Stimulated activated CD4-positive, alpha-beta T cell treated with anti-CD3 and anti-CD28 coated beads, Interleukin-1b, Interleukin-23, amount 100 ng/mL, for 1 hour (primary cell): ENCODE measurements at regions not wholly inside any gene's neighbourhood (a gene's known extent, or its start where the extent isn't known, plus 50 kb on each side); places are given as distances from the start of the nearest gene placed in this dataset.

Experiments
- DNase-seq, 2 donors: peaks; one replicate each; pipeline ENCODE4 v3.0.0-alpha.2; 2020; ENCODE audit warnings: low read depth in 2 of 2

DNA sequence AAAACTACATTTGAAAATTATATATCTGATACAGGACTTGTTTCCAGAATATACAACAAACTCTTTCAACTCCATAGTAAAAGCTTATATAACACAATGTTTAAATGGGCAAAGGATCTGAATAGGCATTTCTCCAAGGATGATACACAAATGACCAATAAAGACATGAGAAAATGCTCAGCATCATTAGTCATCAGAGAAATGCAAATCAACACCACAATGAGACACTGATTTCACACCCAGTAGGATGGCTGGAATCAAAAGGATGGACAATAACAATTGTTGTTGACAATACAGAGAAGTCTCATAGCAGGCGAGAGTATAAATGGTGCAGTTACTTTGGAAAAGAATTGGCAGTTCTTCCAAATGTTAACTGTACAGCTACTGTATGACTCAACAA is 394.9 kb downstream of the BCL11B start:
- DNase-seq: no peak

DNA sequence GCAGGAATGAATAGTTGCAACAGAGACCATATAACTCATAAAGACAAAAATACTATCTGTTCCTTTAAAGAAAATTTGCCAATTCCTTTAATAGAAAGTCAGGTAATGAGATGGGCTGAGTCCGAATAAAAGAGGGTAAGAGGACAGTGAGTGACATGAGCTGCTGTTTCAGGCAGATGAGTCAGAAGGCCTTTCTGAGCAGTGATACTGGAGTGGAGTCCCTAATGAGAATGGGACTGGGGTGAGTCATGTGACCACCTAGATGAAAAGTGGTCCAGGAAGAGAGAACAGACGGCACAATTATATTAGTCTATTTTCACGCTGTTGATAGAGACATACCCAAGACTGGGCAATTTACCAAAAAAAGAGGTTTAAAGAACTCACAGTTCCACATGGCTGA is 393.7 kb downstream of the BCL11B start:
- DNase-seq: no peak

DNA sequence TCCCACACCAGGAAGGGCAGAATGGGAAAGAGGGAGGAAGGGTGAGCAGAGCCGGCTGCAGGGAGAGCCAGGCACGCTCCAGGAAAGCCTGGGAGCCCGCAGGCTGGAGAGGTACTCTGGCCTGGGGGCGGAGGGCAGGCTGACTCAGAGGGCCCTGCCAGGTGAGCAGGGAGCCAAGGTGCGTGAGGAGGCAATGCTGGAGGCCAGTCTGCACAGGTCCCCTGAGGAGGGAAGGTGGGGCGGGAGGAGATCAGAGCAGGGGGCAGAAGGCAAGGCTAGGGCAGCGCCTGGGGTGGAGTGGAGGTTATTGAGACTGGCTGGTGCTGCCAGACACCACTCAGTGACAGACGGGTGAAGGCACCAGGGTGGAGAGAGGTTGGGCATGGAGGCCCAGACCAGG is 385.0 kb downstream of the BCL11B start:
- no peak for DNase-seq

DNA sequence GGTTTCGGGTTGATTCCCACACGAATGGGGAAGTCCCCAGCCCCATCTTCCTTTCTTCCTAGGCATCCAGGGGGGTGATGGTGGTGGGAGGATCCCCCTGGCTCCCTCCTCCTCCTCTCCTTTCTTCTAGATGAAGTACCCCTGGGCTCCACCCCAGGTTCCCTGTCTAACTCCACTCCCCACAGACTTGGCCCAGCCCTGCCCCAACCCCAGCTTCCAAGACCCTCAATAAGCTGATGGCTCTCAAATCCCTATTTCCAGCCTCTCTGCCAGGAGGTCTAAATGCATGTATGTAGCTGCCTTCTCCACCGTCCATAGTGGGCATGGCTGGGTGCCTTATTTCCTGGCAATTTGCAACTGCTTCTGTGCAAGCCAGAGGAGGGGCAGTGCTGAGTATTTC is 383.7 kb downstream of the BCL11B start:
- no peak for DNase-seq

DNA sequence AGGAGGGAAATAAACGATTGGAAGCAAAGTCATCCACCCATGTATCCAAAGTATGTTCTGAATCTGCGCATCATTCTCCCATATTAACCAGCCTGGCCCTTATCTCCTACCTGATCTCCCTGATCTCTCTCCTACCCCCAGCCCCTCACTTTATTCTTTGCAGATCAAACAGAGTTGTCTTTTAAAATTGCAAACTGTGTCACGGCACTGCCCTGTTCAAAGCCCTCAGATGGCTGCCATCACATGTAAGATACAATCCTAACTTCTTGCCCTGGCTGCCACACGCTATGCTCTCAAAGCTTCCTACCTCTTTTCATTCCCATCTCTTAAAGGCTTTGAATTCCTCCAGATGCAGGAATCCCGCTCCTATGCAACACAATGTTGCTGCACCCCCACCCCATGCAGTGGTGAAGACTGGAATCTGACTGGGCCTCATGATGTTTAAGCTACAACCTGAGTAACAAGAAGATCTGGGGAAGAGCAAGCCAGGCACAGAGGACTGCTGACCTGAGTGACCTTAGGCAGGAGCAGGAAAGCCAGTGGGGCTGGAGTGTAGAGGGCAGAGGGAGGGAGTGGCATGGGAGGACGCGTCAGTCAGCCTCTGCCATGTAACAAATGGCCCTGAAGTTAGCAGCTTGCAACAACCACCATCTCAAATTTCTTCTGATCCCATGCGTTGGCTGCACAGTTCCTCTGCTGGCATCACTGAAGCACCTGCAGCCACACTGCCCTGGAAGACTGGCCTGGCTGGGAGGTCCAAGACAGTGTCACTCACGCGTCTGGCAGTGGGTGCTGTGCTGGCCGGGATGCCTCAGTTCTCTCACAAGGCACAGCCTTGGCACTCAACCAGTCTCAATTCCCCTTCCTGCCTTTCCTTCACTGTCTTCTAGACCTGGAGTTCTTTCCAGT is 382.8 kb downstream of the BCL11B start:
- no peak for DNase-seq

DNA sequence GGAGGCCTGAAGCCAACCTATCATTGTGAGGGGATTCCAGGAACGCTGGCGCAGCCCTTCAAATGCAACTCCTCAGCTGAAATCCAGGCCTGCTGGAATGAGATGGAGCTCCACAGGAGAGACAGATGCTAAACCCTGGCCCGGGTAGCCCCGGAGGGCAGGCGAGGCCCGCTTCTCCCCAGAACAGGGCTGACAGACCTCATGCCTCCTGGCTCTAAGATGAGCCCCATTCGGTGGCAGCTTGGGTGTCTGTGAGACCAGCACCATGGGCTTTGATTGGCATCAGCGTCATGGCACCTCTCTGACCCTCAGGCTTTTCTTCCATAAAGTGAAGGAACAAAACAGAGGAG is 382.2 kb downstream of the BCL11B start:
- no peak for DNase-seq

DNA sequence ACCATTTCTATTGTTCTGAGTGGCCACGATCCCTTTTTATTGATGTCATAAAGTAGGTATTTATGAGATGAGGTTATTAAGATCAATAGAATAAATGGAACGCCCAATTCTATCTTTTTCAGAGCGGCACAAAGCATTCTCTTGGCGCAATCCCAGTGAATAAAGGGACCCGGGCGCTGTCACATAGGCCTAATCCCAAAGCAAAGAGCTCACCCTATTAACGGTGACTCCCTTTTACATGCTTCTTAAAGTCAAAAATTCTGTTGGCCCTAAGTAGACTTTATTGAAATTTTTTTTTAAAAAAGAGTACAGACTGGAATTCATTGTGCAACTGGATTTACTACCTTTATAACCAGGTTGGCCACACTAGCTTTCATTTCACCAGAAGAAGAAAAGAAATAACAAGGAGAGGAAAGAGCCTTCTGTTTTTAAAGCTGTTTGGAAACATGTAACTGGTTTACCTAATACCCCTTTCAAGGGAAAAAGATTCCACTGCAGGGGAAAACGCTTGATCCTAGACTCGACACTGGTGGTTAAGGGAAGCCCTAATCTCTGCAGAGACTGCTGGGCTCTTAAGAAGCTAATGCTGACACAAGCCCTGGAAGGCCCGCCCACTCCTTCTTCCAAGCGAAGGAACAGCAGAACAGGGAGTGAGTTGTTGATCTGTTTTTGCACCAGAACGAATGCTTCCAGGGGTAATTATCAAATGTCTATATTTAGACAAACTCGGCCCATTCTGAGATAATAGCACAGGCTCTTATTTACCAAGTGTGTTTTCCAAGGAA is 381.2 kb downstream of the BCL11B start:
- no peak for DNase-seq

DNA sequence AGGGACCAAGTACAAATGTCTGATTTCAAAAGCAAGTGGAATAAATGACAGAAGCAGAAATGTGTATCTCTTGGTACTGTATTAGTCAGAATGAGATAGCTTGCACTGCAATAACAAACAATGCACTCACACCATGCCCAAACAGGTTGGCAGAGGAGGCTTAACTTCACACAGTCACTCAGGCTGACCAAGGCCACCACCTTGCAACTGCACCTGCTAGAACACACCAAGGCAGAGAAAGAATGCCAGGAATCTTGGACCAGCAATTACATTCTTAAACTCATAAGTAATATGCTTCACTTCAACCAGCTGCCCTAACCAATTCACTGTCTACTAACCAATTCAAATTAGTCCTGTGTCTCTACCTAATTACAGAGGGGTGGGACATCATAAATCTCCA is 378.3 kb downstream of the BCL11B start:
- DNase-seq: no peak

DNA sequence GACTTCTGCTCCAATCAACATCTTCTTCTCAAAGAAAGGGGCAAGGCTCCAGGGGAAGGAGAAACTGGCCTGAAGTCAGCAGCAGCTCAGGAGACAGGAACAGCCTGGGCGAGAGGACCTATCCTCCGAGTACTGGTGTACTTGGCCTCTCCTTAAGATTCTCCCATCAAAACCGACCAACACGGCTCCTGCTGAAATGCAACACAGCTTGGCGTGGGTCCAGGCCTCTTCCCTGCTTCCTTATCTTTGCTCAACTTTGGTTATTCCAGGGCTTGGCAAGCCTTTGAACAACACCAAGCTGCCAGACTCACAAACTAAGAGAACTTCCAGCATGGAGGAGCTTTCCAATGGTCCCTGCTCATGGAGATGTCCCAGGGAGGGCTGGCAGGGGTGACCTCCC is 377.4 kb downstream of the BCL11B start:
- DNase-seq: no peak

DNA sequence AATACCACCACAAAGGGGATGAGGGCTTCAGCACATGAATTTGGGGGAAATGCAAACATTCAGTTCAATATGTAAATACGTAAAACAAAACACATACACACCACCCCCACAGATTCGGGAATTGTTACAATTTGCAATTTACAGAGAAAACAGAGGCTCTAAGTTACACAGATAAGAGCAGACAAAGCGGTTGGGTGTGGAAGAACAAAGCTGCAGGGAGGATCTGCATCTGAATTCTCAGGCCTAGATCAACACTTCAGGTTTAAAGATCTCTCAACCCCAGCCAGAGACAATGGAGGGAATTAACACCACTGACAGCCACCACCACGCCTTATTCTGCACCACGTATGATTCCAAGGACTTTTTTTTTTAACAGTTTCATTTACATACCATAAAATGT is 375.5 kb downstream of the BCL11B start:
- DNase-seq: no peak

DNA sequence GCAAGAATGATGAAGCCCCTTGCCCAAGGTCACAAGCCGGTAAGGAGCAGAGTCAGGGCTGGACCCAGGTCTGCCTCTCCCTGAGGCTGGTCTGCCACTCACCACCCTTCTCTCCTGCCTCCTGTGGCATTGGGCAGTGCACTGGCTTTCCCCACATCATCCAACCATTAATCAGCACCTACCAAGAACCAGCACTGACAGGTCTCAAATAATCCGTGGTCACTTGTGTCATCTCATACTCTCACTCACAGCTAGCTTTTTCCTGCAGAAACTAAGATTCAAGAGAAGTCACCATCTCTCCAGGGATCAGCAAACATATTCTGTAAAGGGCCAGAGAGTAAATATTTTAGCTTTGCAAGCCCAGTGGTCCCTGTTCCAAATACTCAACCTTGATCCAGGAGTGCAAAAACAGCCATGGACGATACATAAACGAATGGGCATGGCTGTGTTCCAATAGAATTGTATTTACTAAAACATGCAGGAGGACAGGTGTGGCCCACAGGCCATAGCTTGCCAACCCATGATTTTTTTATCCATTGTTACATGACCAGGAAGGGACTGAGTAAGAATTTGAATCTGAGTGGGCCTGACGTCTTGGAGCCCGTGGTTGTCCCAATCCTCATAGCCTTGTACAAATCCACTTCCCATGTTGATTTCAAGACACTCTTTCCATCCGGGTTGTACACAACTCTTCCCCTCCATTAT is 374.2 kb downstream of the BCL11B start:
- no peak for DNase-seq

DNA sequence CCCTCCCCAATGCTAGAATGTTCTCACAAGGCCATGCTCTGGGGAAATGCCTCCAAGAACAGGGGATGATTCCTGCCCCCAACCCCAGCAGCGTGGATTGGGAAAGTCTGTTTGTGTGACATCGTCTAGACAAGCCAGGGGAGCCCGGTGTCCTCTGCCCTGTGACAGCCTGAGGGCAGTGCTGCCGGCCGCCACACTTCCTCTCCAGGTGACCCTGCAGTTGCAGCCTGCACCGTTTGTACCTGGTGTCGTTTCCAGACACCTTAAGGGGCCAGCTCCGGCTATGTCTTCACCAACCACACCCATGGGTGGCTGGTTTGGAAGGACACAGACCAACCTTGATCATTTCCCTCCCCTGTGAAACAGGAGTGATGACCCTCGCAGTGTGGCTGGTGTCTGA is 372.6 kb downstream of the BCL11B start:
- DNase-seq: no peak

DNA sequence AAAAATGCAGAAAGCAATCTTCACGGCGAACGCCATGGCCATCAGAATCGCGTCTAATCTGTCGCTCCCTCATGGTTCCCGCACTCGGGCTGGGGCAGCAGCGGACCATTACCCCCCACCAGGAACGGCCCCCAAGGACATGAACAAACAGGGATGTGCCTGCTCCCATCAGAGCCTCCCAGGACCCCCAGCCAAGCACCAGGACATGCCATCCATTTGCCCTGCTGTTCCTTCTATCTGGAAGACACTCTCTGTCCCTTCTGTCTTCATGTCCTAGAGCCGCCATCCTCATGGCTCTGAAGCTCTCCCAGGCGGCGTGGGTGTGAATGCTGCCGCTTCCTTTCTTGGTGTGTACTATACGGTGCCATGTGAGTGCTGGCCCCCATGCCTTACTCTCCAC is 371.8 kb downstream of the BCL11B start:
- DNase-seq: no peak

DNA sequence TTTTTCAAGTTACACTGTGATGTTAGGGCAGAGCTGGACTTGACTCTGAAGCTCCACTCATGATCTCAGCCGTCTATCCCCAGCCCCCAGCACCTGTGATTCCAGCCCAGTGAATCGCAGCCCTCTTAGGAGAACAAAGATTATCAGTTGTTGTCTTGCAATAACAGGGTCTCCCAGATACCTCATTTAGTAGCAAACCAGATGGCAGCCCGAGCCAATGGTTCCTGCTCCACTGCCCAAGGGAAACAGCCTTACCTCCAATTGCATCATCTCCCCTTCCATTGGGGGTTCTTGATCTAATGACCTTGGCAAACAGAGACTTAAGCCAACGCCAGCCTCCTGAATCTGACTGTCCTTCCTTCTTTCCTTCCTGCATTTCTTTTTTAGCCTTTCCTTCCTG is 371.2 kb downstream of the BCL11B start:
- DNase-seq: no peak

DNA sequence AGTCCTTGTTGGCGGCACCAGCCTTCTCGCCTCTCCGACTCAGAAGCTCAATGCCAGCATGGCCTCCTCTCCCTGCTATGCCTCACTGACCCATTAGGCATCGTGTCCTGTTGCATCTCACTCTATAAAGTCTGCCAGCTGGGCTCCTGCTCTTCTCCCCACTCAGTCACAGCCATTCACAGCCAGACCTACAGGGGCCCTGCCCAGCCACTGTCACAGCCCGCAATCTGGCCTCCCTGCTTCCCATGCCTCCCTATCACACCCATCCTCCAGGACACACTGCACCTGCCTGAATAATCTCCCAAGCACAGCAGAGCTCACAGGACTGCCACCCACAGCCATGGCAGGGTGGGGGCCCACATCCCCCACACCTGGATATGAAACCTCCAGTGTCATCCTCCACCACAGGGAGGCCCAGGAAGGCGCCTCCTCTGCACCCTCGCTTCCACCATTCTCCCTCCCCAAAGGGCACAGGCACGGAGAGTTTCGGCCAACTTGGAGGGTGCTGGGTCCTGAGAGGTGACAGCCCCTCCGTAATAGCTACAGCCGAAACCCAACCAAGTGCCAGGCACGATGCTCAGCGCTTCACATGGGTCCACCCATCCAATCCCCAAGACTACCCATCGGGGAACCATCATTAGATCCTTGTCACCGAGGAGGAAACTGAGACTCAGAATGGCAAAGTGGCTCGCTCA is 370.3 kb downstream of the BCL11B start:
- DNase-seq: no peak

DNA sequence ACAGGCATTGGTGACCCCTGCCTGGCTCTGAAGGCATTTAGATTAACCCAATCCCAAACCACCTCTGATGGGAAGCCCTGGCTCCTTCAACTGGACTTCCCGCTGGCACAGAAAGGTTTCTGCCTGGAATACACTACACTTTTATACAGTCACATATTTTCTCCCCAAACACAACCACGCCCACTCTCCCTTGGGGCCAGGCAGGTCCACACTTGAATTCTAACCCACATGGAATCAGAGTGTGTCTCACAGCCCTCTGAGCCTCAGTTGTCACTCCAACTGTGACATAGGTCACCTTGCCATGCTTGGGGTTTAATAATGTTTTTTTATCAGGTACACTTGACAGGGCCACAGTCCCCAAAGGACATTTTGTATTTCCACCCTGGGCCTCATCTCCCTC is 368.6 kb downstream of the BCL11B start:
- no peak for DNase-seq

DNA sequence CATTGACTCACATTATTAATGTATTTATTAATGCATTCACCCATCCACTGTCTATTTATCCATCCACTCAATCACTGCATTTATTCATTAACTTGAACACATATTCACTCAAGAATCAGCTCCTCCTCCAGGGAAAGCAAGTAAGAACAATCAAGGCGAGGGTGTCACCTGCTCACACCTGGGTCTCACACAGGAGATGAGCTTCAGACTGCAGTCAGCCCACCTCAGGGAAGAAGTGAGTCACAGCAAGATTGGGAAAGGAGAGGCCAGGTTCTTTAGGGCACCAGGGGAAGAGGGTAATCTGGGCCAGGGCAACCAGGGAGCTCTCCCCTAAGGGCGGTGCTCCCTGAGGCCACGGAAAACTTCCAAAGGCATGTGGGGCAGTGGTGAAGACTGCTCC is 367.3 kb downstream of the BCL11B start:
- no peak for DNase-seq

DNA sequence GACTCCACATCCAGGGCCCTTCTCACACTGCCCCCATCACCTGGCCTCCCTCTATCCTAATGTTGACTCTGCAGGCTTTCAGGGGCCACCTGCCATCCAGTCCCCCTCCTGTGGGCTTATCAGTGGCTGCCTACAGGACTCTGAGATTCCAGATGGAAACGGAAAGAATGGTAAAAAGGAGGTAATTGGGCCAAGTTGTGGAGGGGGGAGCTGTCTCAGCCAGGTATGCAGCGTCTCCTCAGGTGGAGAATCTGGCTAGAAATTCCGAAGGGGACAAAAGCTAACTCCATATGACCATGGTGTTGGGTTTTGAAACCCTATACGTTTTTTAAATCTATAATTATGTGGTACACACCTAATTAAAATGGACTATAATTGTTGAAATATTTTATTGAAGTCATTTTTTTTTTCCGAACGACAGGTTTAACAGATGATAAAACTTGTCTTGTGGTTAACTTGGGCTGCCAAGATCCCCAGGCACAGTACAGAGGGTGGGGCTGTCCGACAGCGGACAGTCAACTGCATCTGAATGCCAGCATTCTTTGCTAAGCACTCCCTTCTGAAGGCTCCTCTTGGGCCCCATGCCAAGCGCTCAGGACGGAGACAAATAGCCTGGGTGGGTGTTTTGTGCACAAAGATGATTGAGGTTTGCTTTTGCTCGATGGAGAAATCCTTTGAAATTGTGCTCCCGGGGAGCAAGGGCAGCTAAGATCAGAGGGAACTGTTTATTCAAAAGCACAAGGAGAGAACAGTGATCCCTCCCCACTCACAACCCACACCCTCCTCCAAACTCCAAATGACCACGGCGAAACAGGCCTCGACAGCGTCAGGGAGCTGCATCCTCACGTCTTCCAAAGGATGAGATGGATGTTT is 365.6 kb downstream of the BCL11B start:
- no peak for DNase-seq

DNA sequence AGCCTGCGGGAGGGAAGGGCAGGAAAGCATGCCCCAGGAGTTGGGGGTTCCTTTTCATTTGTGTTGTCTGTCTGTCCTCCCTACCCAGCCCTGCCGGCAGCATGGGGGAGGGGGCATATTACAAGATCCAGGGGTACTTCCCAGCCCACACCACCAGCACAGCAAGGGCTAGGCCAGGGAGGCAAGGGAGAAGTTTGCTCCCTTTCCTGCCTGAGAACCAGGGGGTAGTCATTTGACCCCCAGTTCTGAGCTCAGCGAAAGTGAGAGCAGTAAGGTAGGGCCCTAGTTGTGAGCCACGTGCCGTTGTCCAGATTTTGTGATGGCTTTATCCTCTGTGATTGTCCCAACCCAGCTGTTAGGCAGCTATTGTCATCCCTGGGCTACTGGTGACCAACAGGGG is 364.7 kb downstream of the BCL11B start:
- no peak for DNase-seq

DNA sequence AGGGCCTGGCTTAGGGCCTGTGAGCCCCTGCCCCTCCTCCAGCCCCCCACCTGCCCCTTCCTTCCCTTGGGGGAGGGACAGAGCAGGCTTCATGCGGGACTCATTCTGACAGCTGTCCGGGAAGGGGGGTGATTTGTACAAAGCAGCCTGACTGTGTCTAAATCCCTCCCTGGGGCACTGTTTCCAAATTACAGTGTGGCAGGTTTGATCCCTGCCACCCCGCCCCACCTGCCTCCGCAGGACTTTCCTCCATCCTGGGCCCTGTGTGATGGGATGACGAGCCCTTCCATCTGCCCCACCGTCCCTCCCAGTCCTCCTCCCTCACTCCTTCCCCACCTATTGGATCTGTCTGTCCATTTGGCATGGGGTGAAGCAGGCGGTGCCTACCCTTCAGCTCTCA is 363.9 kb downstream of the BCL11B start:
- DNase-seq: no peak
